ENCODE measurements at regions not wholly inside any gene's neighbourhood (a gene's known extent, or its start where the extent isn't known, plus 50 kb on each side); places are given as distances from the start of the nearest gene placed in this dataset.

DNA sequence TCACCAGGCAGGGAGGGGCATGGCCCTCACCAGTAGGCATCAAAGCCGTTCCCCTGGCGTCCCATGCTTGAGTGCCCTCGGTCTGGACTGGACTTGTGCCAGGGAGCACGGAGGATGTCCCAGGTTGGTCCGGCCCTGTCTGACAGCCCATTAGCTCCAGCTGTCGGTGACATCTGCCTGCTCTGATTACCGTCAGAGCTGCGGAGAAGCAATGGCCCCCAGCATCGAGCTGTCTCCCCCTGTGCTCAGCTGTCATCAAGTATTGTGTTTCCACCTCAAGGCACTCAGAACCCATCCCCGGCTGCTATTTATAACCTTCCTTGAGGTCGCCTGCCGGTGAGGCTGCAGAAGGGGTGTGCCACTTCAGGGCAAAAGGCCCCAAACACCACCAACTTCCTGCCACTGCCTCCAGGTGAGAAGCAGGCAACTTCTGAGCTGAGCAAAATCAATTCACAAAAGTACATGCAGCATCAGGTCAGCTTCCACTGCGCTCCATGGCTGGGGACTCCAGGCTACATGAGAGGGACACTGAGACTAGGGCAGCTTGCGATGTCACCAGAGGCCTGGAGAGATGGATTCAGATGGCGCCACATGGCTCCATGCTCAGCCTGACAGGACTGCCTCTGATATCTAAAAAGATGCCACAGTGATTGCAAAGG lies 142.7 kb downstream of the C5orf15 start:
- TF ChIP-seq, protein P1, sequence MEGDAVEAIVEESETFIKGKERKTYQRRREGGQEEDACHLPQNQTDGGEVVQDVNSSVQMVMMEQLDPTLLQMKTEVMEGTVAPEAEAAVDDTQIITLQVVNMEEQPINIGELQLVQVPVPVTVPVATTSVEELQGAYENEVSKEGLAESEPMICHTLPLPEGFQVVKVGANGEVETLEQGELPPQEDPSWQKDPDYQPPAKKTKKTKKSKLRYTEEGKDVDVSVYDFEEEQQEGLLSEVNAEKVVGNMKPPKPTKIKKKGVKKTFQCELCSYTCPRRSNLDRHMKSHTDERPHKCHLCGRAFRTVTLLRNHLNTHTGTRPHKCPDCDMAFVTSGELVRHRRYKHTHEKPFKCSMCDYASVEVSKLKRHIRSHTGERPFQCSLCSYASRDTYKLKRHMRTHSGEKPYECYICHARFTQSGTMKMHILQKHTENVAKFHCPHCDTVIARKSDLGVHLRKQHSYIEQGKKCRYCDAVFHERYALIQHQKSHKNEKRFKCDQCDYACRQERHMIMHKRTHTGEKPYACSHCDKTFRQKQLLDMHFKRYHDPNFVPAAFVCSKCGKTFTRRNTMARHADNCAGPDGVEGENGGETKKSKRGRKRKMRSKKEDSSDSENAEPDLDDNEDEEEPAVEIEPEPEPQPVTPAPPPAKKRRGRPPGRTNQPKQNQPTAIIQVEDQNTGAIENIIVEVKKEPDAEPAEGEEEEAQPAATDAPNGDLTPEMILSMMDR (IDR thresholded peaks at IDR 0.05): no peak
- no peak for TF ChIP-seq POLR2A (IDR thresholded peaks at IDR 0.05; ENCODE audit: low read depth)
